PC-3 (cell line): ENCODE measurements at regions not wholly inside any gene's neighbourhood (a gene's known extent, or its start where the extent isn't known, plus 50 kb on each side); places are given as distances from the start of the nearest gene placed in this dataset.

Experiments
- ATAC-seq: fragments of 200-7000 bp; cut with Tn5 transposase; 2 replicates; pipeline ENCODE4 v1.9.1; 2020; ENCODE audit warnings: mild to moderate bottlenecking, moderate library complexity
- BruUV-seq: library from RNA; stranded (reverse); fragments of 400-500 nt; replicated peaks from 2 replicates; lab custom pipeline; 2021; lab: Mats Ljungman, UMichigan
- CTCF ChIA-PET: fragments of 300-600 bp; sonication (Branson Sonifier 250); formaldehyde crosslinking; loops from one replicate; lab custom pipeline; 2022; ENCODE audit warnings: antibody characterized with exemption; lab: Charles Lee
- POLR2A ChIA-PET: fragments of 300-600 bp; sonication (Branson Sonifier 250); formaldehyde crosslinking; loops from one replicate; lab custom pipeline; 2022; ENCODE audit warnings: antibody characterized with exemption; ENCODE audit not compliant: unreplicated experiment; lab: Charles Lee
- DNase-seq: peaks from one replicate; pipeline ENCODE4 v3.0.0-alpha.2; 2015
- H2AFZ ChIP-seq: fragments of 300-600 bp; sonication (generic); 2 replicates; pipeline ENCODE4 v1.6.0; 2016; ENCODE audit warnings: antibody characterized with exemption, low read length
- H3F3A ChIP-seq: fragments of 300-600 bp; sonication (generic); one replicate; pipeline ENCODE4 v1.6.0; 2017; ENCODE audit warnings: antibody characterized with exemption, low read length, control low read depth, mild to moderate bottlenecking; ENCODE audit not compliant: unreplicated experiment
- H3K27ac ChIP-seq: fragments of 300-600 bp; sonication (generic); 2 replicates; pipeline ENCODE4 v1.5.1; 2016; ENCODE audit warnings: mild to moderate bottlenecking, low read length
- H3K27me3 ChIP-seq: fragments of 300-600 bp; sonication (generic); 2 replicates; pipeline ENCODE4 v1.6.1; 2016; ENCODE audit warnings: low read length, mixed read lengths
- H3K36me3 ChIP-seq: fragments of 300-600 bp; sonication (generic); 2 replicates; pipeline ENCODE4 v1.6.1; 2016; ENCODE audit warnings: low read depth, mixed run types, low read length, mixed read lengths
- H3K4me1 ChIP-seq: fragments of 300-600 bp; sonication (generic); 2 replicates; pipeline ENCODE4 v1.5.1; 2016; ENCODE audit warnings: low read length; ENCODE audit not compliant: insufficient read depth
- H3K4me2 ChIP-seq: fragments of 300-600 bp; sonication (generic); 2 replicates; pipeline ENCODE4 v1.6.0; 2016; ENCODE audit warnings: low read length
- H3K4me3 ChIP-seq: fragments of 300-600 bp; sonication (generic); 2 replicates; pipeline ENCODE4 v1.5.1; 2016; ENCODE audit warnings: mild to moderate bottlenecking, low read length, mixed read lengths
- H3K79me2 ChIP-seq: fragments of 300-600 bp; sonication (generic); 2 replicates; pipeline ENCODE4 v1.6.1; 2017; ENCODE audit warnings: low read length, mixed read lengths
- H3K9ac ChIP-seq: fragments of 300-600 bp; sonication (generic); 2 replicates; pipeline ENCODE4 v1.6.0; 2016; ENCODE audit warnings: mild to moderate bottlenecking, low read length
- H3K9me2 ChIP-seq: fragments of 300-600 bp; sonication (generic); replicated peaks from 2 replicates; pipeline ENCODE4 v1.6.1; 2016; ENCODE audit warnings: mixed run types, low read length, mixed read lengths
- H3K9me3 ChIP-seq: fragments of 300-600 bp; sonication (generic); 2 replicates; pipeline ENCODE4 v1.6.1; 2016; ENCODE audit warnings: low read length, mixed read lengths
- H4K20me1 ChIP-seq: fragments of 300-600 bp; sonication (generic); 2 replicates; pipeline ENCODE4 v1.6.1; 2016; ENCODE audit warnings: low read length, mixed read lengths
- EZH2 ChIP-seq: fragments of 300-600 bp; sonication (generic); IDR thresholded peaks from one replicate; pipeline ENCODE4 v1.6.1; 2017; ENCODE audit warnings: antibody characterized with exemption, mild to moderate bottlenecking, low read length; ENCODE audit not compliant: unreplicated experiment
- EZH2phosphoT487 ChIP-seq: fragments of 300-600 bp; sonication (generic); IDR thresholded peaks from 2 replicates; pipeline ENCODE4 v1.6.1; 2018; ENCODE audit warnings: mild to moderate bottlenecking, antibody characterized with exemption, low read length, borderline replicate concordance
- intact Hi-C: fragments of 100-400 bp; cut with micrococcal nuclease; formaldehyde crosslinking; loops from 2 replicates; pipeline ENCODE4 v1.9.0; 2023
- TF ChIP-seq, protein P1 (sequence below): fragments of 300-600 bp; sonication (generic); conservative IDR thresholded peaks from 2 replicates; pipeline ENCODE4 v1.5.1; 2017; ENCODE audit warnings: antibody characterized with exemption, low read depth, mild to moderate bottlenecking, low read length

GRCh38 chr5:93141969-93142368 is 439.1 kb downstream of the NR2F1-AS1 start:
- Histone ChIP-seq H3K9me2 (no peaks in the 10 kb centered on the region), H3K4me2 (no peak overlapping the region), H2AFZ (no peak overlapping the region), H3K9me3 (no peaks in the 10 kb centered on the region), H3F3A (no peaks in the 10 kb centered on the region), H3K27me3 (no peaks in the 10 kb centered on the region), H4K20me1 (no peaks in the 10 kb centered on the region), H3K4me3 (no peak overlapping the region), H3K4me1 (0 out of 2 replicates have a peak, but pooled peaks cover 4% of the 10 kb centered on the region), H3K9ac (no peak overlapping the region), H3K79me2 (no peaks in the 10 kb centered on the region), H3K27ac (no peak overlapping the region), H3K36me3 (no peaks in the 10 kb centered on the region)
- DNase-seq = no peak
- BruUV-seq = no TSS peak
- ChIA-PET POLR2A (no interaction called here), CTCF (no interaction called here)
- intact Hi-C loops = no loop called here
- no peak for ATAC-seq
- TF ChIP-seq EZH2phosphoT487 (no peak), EZH2 (no peak)
- TF ChIP-seq, protein P1, sequence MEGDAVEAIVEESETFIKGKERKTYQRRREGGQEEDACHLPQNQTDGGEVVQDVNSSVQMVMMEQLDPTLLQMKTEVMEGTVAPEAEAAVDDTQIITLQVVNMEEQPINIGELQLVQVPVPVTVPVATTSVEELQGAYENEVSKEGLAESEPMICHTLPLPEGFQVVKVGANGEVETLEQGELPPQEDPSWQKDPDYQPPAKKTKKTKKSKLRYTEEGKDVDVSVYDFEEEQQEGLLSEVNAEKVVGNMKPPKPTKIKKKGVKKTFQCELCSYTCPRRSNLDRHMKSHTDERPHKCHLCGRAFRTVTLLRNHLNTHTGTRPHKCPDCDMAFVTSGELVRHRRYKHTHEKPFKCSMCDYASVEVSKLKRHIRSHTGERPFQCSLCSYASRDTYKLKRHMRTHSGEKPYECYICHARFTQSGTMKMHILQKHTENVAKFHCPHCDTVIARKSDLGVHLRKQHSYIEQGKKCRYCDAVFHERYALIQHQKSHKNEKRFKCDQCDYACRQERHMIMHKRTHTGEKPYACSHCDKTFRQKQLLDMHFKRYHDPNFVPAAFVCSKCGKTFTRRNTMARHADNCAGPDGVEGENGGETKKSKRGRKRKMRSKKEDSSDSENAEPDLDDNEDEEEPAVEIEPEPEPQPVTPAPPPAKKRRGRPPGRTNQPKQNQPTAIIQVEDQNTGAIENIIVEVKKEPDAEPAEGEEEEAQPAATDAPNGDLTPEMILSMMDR = no peak

- H3K27me3 ChIP-seq = no peaks in the 10 kb centered on the region
- no TSS peak for BruUV-seq
- ATAC-seq (no peak), DNase-seq (no peak)
- no peak overlapping the region for H3K4me3 ChIP-seq
- TF ChIP-seq, protein P1 = no peak
- TF ChIP-seq EZH2phosphoT487 (no peak), EZH2 (no peak)
- CTCF ChIA-PET = no interaction called here
- no peaks in the 10 kb centered on the region for H3K79me2 ChIP-seq
- no peaks in the 10 kb centered on the region for H4K20me1 ChIP-seq
- intact Hi-C loops = no loop called here
- H3K9me2 ChIP-seq = no peaks in the 10 kb centered on the region
- H3K36me3 ChIP-seq = no peaks in the 10 kb centered on the region
- H3K9me3 ChIP-seq = no peaks in the 10 kb centered on the region
- no peak overlapping the region for H3K27ac ChIP-seq
- POLR2A ChIA-PET = no interaction called here
- no peak overlapping the region for H3K4me2 ChIP-seq
- no peak overlapping the region for H3K9ac ChIP-seq
- H2AFZ ChIP-seq = no peak overlapping the region
- no peaks in the 10 kb centered on the region for H3F3A ChIP-seq
- peaks cover 18% of the 10 kb centered on the region for H3K4me1 ChIP-seq
Measured at GRCh38 chr5:93130624-93131490, 450.2 kb downstream of the NR2F1-AS1 start.

- BruUV-seq = no TSS peak
- POLR2A ChIA-PET = interaction anchor here (0.6 kb wide), 1 partner anchor 87 kb away, joined by 4 read pairs; no protein-coding TSS in a partner anchor
- CTCF ChIA-PET = no interaction called here
Measured at GRCh38 chr5:93126634-93127033, 454.4 kb downstream of the NR2F1-AS1 start.

More at GRCh38 chr5:93126634-93127033, 454.4 kb downstream of the NR2F1-AS1 start:
- H3K27me3 ChIP-seq = no peaks in the 10 kb centered on the region
- H3K4me2 ChIP-seq = peak overlapping the region; percentile 52
- no peaks in the 10 kb centered on the region for H3K36me3 ChIP-seq
- intact Hi-C loops = loop anchor here (1.0 kb wide), 1 partner anchor 37 kb away; no protein-coding TSS in a partner anchor
- no peak overlapping the region for H3K4me3 ChIP-seq
- no peaks in the 10 kb centered on the region for H3K9me3 ChIP-seq
- no peak overlapping the region for H2AFZ ChIP-seq
- H4K20me1 ChIP-seq = no peaks in the 10 kb centered on the region
- 0 out of 2 replicates have a peak overlapping the region, but pooled peaks have one; percentile 1 for H3K9ac ChIP-seq
- H3K27ac ChIP-seq = peak overlapping the region; percentile 65
- DNase-seq (peak; percentile 86), ATAC-seq (peak; percentile 83)
- H3K9me2 ChIP-seq = no peaks in the 10 kb centered on the region
- TF ChIP-seq EZH2 = no peak
- no peak for TF ChIP-seq EZH2phosphoT487
- TF ChIP-seq, protein P1 = no peak
- no peaks in the 10 kb centered on the region for H3F3A ChIP-seq
- H3K4me1 ChIP-seq = peaks cover 25% of the 10 kb centered on the region
- H3K79me2 ChIP-seq = no peaks in the 10 kb centered on the region
